ENCODE measurements at regions not wholly inside any gene's neighbourhood (a gene's known extent, or its start where the extent isn't known, plus 50 kb on each side); places are given as distances from the start of the nearest gene placed in this dataset.

GRCh38 chr16:79838496-79839259 is 238.1 kb upstream of the MAF start:
- POLR2A ChIA-PET = no interaction called here

GRCh38 chr16:79836144-79836543 is 235.6 kb upstream of the MAF start:
- H3K36me3 ChIP-seq (ENCODE audit: control insufficient read depth in 2 of 2, extremely low read depth in 1 of 2, insufficient read depth in 2 of 2, low read length in 2 of 2) = no peaks in the 10 kb centered on the region
- POLR2A ChIA-PET = no interaction called here
- dilution Hi-C loops (cut with MboI; ENCODE audit: extremely low pct_ligation_motif_present, low sequenced_read_pairs) = no loop called here
- H3K4me1 ChIP-seq (ENCODE audit: control insufficient read depth, extremely low read depth, insufficient read depth, low read length) = no peaks in the 10 kb centered on the region
- H4K20me1 ChIP-seq (replicated peaks; ENCODE audit: control insufficient read depth, extremely low read depth, insufficient read depth, low read length) = no peaks in the 10 kb centered on the region
- peaks cover 3% of the 10 kb centered on the region for H3K9me3 ChIP-seq (replicated peaks; ENCODE audit: control insufficient read depth, insufficient read depth, low read length)
- no peak overlapping the region for H2AFZ ChIP-seq (ENCODE audit: low read depth, low read length)
- FAIRE-seq (no peak), DNase-seq (ENCODE audit: low read depth, low spot score) (no peak)
- no peak overlapping the region for H3K4me3 ChIP-seq (replicated peaks in 1 of 3; ENCODE audit: insufficient read depth in 1 of 3, low read depth in 1 of 3, low read length in 3 of 3)
- H3K27ac ChIP-seq (ENCODE audit: insufficient read depth, low read depth, low read length) = no peak overlapping the region
- CTCF ChIA-PET = no interaction called here
- no peaks in the 10 kb centered on the region for H3K27me3 ChIP-seq (ENCODE audit: control insufficient read depth in 2 of 2, insufficient read depth in 2 of 2, low read length in 2 of 2)
- BruUV-seq (replicated peaks) = no TSS peak
- TF ChIP-seq MYC (IDR thresholded peaks at IDR 0.05; ENCODE audit: low read depth, low read length) (no peak), POLR2A (IDR thresholded peaks at IDR 0.05; ENCODE audit: low read depth, low read length) (no peak), EZH2 (IDR thresholded peaks at IDR 0.05; ENCODE audit: borderline replicate concordance, low read depth, low read length, severe bottlenecking) (no peak), POLR2AphosphoS5 (IDR thresholded peaks at IDR 0.05; ENCODE audit: insufficient read depth, low read depth, low read length) (no peak), JUN (IDR thresholded peaks at IDR 0.05; ENCODE audit: borderline replicate concordance, insufficient read depth, insufficient read length, low read depth) (no peak), MAX (IDR thresholded peaks at IDR 0.05; ENCODE audit: insufficient read depth, insufficient read length) (no peak), FOS (IDR thresholded peaks at IDR 0.05; ENCODE audit: borderline replicate concordance, insufficient read depth, low read length) (no peak), GATA2 (IDR thresholded peaks at IDR 0.05; ENCODE audit: insufficient read depth, insufficient read length, low read depth, low read length) (no peak)
- TF ChIP-seq, protein P1, sequence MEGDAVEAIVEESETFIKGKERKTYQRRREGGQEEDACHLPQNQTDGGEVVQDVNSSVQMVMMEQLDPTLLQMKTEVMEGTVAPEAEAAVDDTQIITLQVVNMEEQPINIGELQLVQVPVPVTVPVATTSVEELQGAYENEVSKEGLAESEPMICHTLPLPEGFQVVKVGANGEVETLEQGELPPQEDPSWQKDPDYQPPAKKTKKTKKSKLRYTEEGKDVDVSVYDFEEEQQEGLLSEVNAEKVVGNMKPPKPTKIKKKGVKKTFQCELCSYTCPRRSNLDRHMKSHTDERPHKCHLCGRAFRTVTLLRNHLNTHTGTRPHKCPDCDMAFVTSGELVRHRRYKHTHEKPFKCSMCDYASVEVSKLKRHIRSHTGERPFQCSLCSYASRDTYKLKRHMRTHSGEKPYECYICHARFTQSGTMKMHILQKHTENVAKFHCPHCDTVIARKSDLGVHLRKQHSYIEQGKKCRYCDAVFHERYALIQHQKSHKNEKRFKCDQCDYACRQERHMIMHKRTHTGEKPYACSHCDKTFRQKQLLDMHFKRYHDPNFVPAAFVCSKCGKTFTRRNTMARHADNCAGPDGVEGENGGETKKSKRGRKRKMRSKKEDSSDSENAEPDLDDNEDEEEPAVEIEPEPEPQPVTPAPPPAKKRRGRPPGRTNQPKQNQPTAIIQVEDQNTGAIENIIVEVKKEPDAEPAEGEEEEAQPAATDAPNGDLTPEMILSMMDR (IDR thresholded peaks at IDR 0.05; ENCODE audit: extremely low read depth in 1 of 2, insufficient read depth in 1 of 2, low read depth in 1 of 2, low read length in 2 of 2) = no peak
- intact Hi-C loops (cut with micrococcal nuclease) = no loop called here
- no peak overlapping the region for H3K9ac ChIP-seq (replicated peaks; ENCODE audit: extremely low read depth, insufficient read depth, low read length)
- no peak overlapping the region for H3K4me2 ChIP-seq (ENCODE audit: insufficient read depth, low read length)
- H3K9me1 ChIP-seq (replicated peaks; ENCODE audit: control insufficient read depth, extremely low read depth, insufficient read depth, low read length) = no peaks in the 10 kb centered on the region
- no peaks in the 10 kb centered on the region for H3K79me2 ChIP-seq (ENCODE audit: control insufficient read depth, insufficient read depth, low read length)

More at GRCh38 chr16:79838496-79839259, 238.1 kb upstream of the MAF start:
- no peaks in the 10 kb centered on the region for H3K4me1 ChIP-seq (ENCODE audit: control insufficient read depth, extremely low read depth, insufficient read depth, low read length)
- BruUV-seq (replicated peaks) = no TSS peak
- intact Hi-C loops (cut with micrococcal nuclease) (no loop called here), dilution Hi-C loops (cut with MboI; ENCODE audit: extremely low pct_ligation_motif_present, low sequenced_read_pairs) (no loop called here)
- no peaks in the 10 kb centered on the region for H3K27me3 ChIP-seq (ENCODE audit: control insufficient read depth in 2 of 2, insufficient read depth in 2 of 2, low read length in 2 of 2)
- no peaks in the 10 kb centered on the region for H4K20me1 ChIP-seq (replicated peaks; ENCODE audit: control insufficient read depth, extremely low read depth, insufficient read depth, low read length)
- peaks cover 5% of the 10 kb centered on the region for H3K9me3 ChIP-seq (replicated peaks; ENCODE audit: control insufficient read depth, insufficient read depth, low read length)
- FAIRE-seq (no peak), DNase-seq (ENCODE audit: low read depth, low spot score) (no peak)
- no peaks in the 10 kb centered on the region for H3K9me1 ChIP-seq (replicated peaks; ENCODE audit: control insufficient read depth, extremely low read depth, insufficient read depth, low read length)
- H2AFZ ChIP-seq (ENCODE audit: low read depth, low read length) = no peak overlapping the region
- H3K9ac ChIP-seq (replicated peaks; ENCODE audit: extremely low read depth, insufficient read depth, low read length) = no peak overlapping the region
- H3K27ac ChIP-seq (ENCODE audit: insufficient read depth, low read depth, low read length) = no peak overlapping the region
- no peak overlapping the region for H3K4me2 ChIP-seq (ENCODE audit: insufficient read depth, low read length)
- TF ChIP-seq POLR2AphosphoS5 (IDR thresholded peaks at IDR 0.05; ENCODE audit: insufficient read depth, low read depth, low read length) = no peak
- TF ChIP-seq EZH2 (IDR thresholded peaks at IDR 0.05; ENCODE audit: borderline replicate concordance, low read depth, low read length, severe bottlenecking) = no peak
- TF ChIP-seq, protein P1 (IDR thresholded peaks at IDR 0.05; ENCODE audit: extremely low read depth in 1 of 2, insufficient read depth in 1 of 2, low read depth in 1 of 2, low read length in 2 of 2) = no peak
- no peak for TF ChIP-seq JUN (IDR thresholded peaks at IDR 0.05; ENCODE audit: borderline replicate concordance, insufficient read depth, insufficient read length, low read depth)
- no peak for TF ChIP-seq POLR2A (IDR thresholded peaks at IDR 0.05; ENCODE audit: low read depth, low read length)
- no peak overlapping the region for H3K4me3 ChIP-seq (replicated peaks in 1 of 3; ENCODE audit: insufficient read depth in 1 of 3, low read depth in 1 of 3, low read length in 3 of 3)
- no peaks in the 10 kb centered on the region for H3K36me3 ChIP-seq (ENCODE audit: control insufficient read depth in 2 of 2, extremely low read depth in 1 of 2, insufficient read depth in 2 of 2, low read length in 2 of 2)
- no peaks in the 10 kb centered on the region for H3K79me2 ChIP-seq (ENCODE audit: control insufficient read depth, insufficient read depth, low read length)
- CTCF ChIA-PET = no interaction called here

Measured in endothelial cell of umbilical vein (primary cell).